ENCODE measurements at regions not wholly inside any gene's neighbourhood (a gene's known extent, or its start where the extent isn't known, plus 50 kb on each side); places are given as distances from the start of the nearest gene placed in this dataset.
"Not testable (repeated sequence)": the region's sequence is repeated elsewhere in the genome, so short reads cannot be mapped to it uniquely, and the experiment has no call there.

- TF ChIP-seq EZH2phosphoT487 (IDR thresholded peaks at IDR 0.05; ENCODE audit: low read depth) (no peak), CTCF (IDR thresholded peaks at IDR 0.05; ENCODE audit: low read depth, low read length) (no peak)
- H3K4me1 ChIP-seq (ENCODE audit: low read length), result no peaks in the 10 kb centered on the region
Observed at GRCh38 chr18:1018181-1018681, 113.6 kb downstream of the ADCYAP1 start.

GRCh38 chr18:1019191-1019590, 114.5 kb downstream of the ADCYAP1 start:
- no peaks in the 10 kb centered on the region for H3K36me3 ChIP-seq (replicated peaks; ENCODE audit: low read depth, low read length)
- H3K27ac ChIP-seq (ENCODE audit: low read length), result no peak overlapping the region
- peaks cover 14% of the 10 kb centered on the region for H3K27me3 ChIP-seq (ENCODE audit: low read depth, low read length)
- no peaks in the 10 kb centered on the region for H3K79me2 ChIP-seq (ENCODE audit: low read length)
- no peak for TF ChIP-seq CTCF (IDR thresholded peaks at IDR 0.05; ENCODE audit: low read depth, low read length)
- TF ChIP-seq EZH2phosphoT487 (IDR thresholded peaks at IDR 0.05; ENCODE audit: low read depth), result no peak
- H3K4me2 ChIP-seq (ENCODE audit: low read length), result no peak overlapping the region
- no peaks in the 10 kb centered on the region for H4K20me1 ChIP-seq (ENCODE audit: insufficient read depth, low read length)
- no peak overlapping the region for H3K9ac ChIP-seq (ENCODE audit: low read length)
- no peak overlapping the region for H2AFZ ChIP-seq (ENCODE audit: low read depth, low read length)
- H3K4me3 ChIP-seq (ENCODE audit: low read length), result no peak overlapping the region
- no peaks in the 10 kb centered on the region for H3K9me3 ChIP-seq (ENCODE audit: insufficient read depth, low read length)
- no peaks in the 10 kb centered on the region for H3K4me1 ChIP-seq (ENCODE audit: low read length)

More at GRCh38 chr18:1018181-1018681, 113.6 kb downstream of the ADCYAP1 start:
- H3K36me3 ChIP-seq (replicated peaks; ENCODE audit: low read depth, low read length), result no peaks in the 10 kb centered on the region
- no peak overlapping the region for H2AFZ ChIP-seq (ENCODE audit: low read depth, low read length)
- no peak overlapping the region for H3K27ac ChIP-seq (ENCODE audit: low read length)
- H3K27me3 ChIP-seq (ENCODE audit: low read depth, low read length), result peaks cover 14% of the 10 kb centered on the region
- no peaks in the 10 kb centered on the region for H3K79me2 ChIP-seq (ENCODE audit: low read length)
- H3K4me3 ChIP-seq (ENCODE audit: low read length), result no peak overlapping the region
- no peak overlapping the region for H3K9ac ChIP-seq (ENCODE audit: low read length)
- H3K4me2 ChIP-seq (ENCODE audit: low read length), result no peak overlapping the region
- no peaks in the 10 kb centered on the region for H3K9me3 ChIP-seq (ENCODE audit: insufficient read depth, low read length)
- no peaks in the 10 kb centered on the region for H4K20me1 ChIP-seq (ENCODE audit: insufficient read depth, low read length)

- H2AFZ ChIP-seq (ENCODE audit: low read depth, low read length), result no peak overlapping the region
- no peak for TF ChIP-seq CTCF (IDR thresholded peaks at IDR 0.05; ENCODE audit: low read depth, low read length)
- TF ChIP-seq EZH2phosphoT487 (IDR thresholded peaks at IDR 0.05; ENCODE audit: low read depth), result no peak
- no peaks in the 10 kb centered on the region for H3K79me2 ChIP-seq (ENCODE audit: low read length)
- H3K9ac ChIP-seq (ENCODE audit: low read length), result no peak overlapping the region
- no peak overlapping the region for H3K4me2 ChIP-seq (ENCODE audit: low read length)
- H3K27me3 ChIP-seq (ENCODE audit: low read depth, low read length), result peaks cover 14% of the 10 kb centered on the region
- H3K27ac ChIP-seq (ENCODE audit: low read length), result no peak overlapping the region
- no peak overlapping the region for H3K4me3 ChIP-seq (ENCODE audit: low read length)
- no peaks in the 10 kb centered on the region for H3K9me3 ChIP-seq (ENCODE audit: insufficient read depth, low read length)
- no peaks in the 10 kb centered on the region for H3K36me3 ChIP-seq (replicated peaks; ENCODE audit: low read depth, low read length)
- no peaks in the 10 kb centered on the region for H4K20me1 ChIP-seq (ENCODE audit: insufficient read depth, low read length)
- no peaks in the 10 kb centered on the region for H3K4me1 ChIP-seq (ENCODE audit: low read length)
Observed at GRCh38 chr18:1020731-1021344, 116.2 kb downstream of the ADCYAP1 start.

- Histone ChIP-seq H3K27me3 (ENCODE audit: low read depth, low read length) (no peaks in the 10 kb centered on the region), H2AFZ (ENCODE audit: low read depth, low read length) (no peak overlapping the region), H3K9ac (ENCODE audit: low read length) (no peak overlapping the region), H3K9me3 (ENCODE audit: insufficient read depth, low read length) (no peaks in the 10 kb centered on the region), H3K4me2 (ENCODE audit: low read length) (no peak overlapping the region), H3K79me2 (ENCODE audit: low read length) (no peaks in the 10 kb centered on the region), H3K36me3 (replicated peaks; ENCODE audit: low read depth, low read length) (no peaks in the 10 kb centered on the region), H4K20me1 (ENCODE audit: insufficient read depth, low read length) (no peaks in the 10 kb centered on the region), H3K27ac (ENCODE audit: low read length) (no peak overlapping the region), H3K4me3 (ENCODE audit: low read length) (no peak overlapping the region), H3K4me1 (ENCODE audit: low read length) (no peaks in the 10 kb centered on the region)
- TF ChIP-seq CTCF (IDR thresholded peaks at IDR 0.05; ENCODE audit: low read depth, low read length), result no peak
- TF ChIP-seq EZH2phosphoT487 (IDR thresholded peaks at IDR 0.05; ENCODE audit: low read depth), result no peak
Observed at GRCh38 chr18:1026930-1027329, 122.3 kb downstream of the ADCYAP1 start.

GRCh38 chr18:1033092-1033491, 128.4 kb downstream of the ADCYAP1 start:
- not testable (repeated sequence) for H3K4me3 ChIP-seq (ENCODE audit: low read length); H3K4me1 ChIP-seq (ENCODE audit: low read length); H3K27ac ChIP-seq (ENCODE audit: low read length); H3K36me3 ChIP-seq (replicated peaks; ENCODE audit: low read depth, low read length); H3K9me3 ChIP-seq (ENCODE audit: insufficient read depth, low read length); H2AFZ ChIP-seq (ENCODE audit: low read depth, low read length); H3K9ac ChIP-seq (ENCODE audit: low read length); H3K27me3 ChIP-seq (ENCODE audit: low read depth, low read length); H3K79me2 ChIP-seq (ENCODE audit: low read length); H3K4me2 ChIP-seq (ENCODE audit: low read length); H4K20me1 ChIP-seq (ENCODE audit: insufficient read depth, low read length)

All from OCI-LY3 (cell line).